ENCODE measurements at regions not wholly inside any gene's neighbourhood (a gene's known extent, or its start where the extent isn't known, plus 50 kb on each side); places are given as distances from the start of the nearest gene placed in this dataset.

DNA sequence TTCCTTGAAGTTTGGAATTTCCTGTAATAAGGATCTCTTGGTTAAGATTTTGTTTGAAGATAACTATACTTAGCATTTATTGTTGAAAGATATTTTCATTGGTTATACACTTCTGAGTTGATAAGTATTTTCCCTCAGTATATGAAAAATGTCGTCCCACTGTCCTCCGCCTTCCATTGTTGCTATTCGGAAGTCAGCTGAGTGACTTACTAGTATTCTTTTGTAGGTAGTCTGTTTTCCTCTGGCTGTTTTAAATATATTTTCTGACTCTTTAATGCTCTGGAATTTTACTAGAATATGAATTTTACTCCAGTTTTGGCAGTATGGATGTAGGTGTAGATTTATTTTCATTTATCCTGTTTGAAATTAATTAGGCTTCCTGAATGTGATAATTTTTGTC, 498.7 kb upstream of the NFIA start:
- H3K27ac ChIP-seq = no peak overlapping the region
- H3K36me3 ChIP-seq = no peaks in the 10 kb centered on the region
- no peaks in the 10 kb centered on the region for H3K27me3 ChIP-seq
- H3K4me3 ChIP-seq = no peak overlapping the region
- no peak for DNase-seq
- no peaks in the 10 kb centered on the region for H3K4me1 ChIP-seq
- TF ChIP-seq POLR2A (IDR thresholded peaks at IDR 0.05) (no peak), CTCF (IDR thresholded peaks at IDR 0.05) (no peak)
- intact Hi-C loops (cut with DNase I; ENCODE audit: low total_unique reads) = no loop called here
- H3K9me3 ChIP-seq = no peaks in the 10 kb centered on the region

- no peak overlapping the region for H3K27ac ChIP-seq
- no peaks in the 10 kb centered on the region for H3K27me3 ChIP-seq
- intact Hi-C loops (cut with DNase I; ENCODE audit: low total_unique reads) = no loop called here
- H3K4me1 ChIP-seq = no peaks in the 10 kb centered on the region
- no peaks in the 10 kb centered on the region for H3K36me3 ChIP-seq
- TF ChIP-seq CTCF (IDR thresholded peaks at IDR 0.05) (no peak), POLR2A (IDR thresholded peaks at IDR 0.05) (no peak)
- H3K4me3 ChIP-seq = no peak overlapping the region
- H3K9me3 ChIP-seq = no peaks in the 10 kb centered on the region
- DNase-seq = no peak
Measured at GRCh38 chr1:60581455-60582220, 500.7 kb upstream of the NFIA start.

- no peak for TF ChIP-seq CTCF (IDR thresholded peaks at IDR 0.05)
- no peak for TF ChIP-seq POLR2A (IDR thresholded peaks at IDR 0.05)
- Histone ChIP-seq H3K27ac (no peak overlapping the region), H3K4me1 (no peaks in the 10 kb centered on the region), H3K4me3 (no peak overlapping the region), H3K36me3 (no peaks in the 10 kb centered on the region), H3K27me3 (no peaks in the 10 kb centered on the region), H3K9me3 (no peaks in the 10 kb centered on the region)
- intact Hi-C loops (cut with DNase I; ENCODE audit: low total_unique reads) = no loop called here
- DNase-seq = no peak
Measured at GRCh38 chr1:60577029-60577428, 503.5 kb upstream of the C1orf87 start.

DNA sequence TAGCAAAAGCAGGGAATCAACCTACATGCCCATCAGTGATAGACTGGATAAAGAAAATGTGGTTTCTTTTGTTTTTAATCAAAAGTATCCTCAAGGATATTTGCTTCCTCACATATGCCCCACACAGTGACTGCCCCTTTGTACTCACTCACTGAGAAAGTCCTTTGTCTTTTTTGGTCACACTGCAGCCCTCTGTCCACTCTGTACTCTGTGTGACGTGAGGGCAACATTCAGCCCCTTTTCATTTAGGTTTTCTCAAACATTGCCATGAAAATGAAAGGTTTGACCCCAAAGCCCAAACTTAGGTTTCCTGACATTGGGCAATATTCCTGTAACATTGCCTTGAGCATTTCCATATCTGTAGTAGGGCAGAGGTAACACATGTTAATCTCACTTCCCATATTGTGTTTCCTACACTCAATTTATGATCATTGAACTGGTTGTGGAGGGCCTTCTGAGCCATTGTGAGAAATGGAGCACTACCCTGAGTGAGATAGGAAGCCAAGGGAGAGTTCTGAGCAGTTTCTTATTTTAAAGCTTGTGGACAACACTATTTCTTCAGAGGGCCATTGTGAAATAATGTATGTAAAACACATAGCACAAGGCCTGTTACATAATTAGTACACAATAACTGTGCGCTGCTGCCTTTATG, 501.9 kb upstream of the C1orf87 start:
- intact Hi-C loops (cut with DNase I; ENCODE audit: low total_unique reads) = no loop called here
- no peaks in the 10 kb centered on the region for H3K27me3 ChIP-seq
- H3K27ac ChIP-seq = no peak overlapping the region
- TF ChIP-seq CTCF (IDR thresholded peaks at IDR 0.05) = no peak
- TF ChIP-seq POLR2A (IDR thresholded peaks at IDR 0.05) = no peak
- H3K4me3 ChIP-seq = no peak overlapping the region
- H3K36me3 ChIP-seq = no peaks in the 10 kb centered on the region
- no peaks in the 10 kb centered on the region for H3K4me1 ChIP-seq
- no peaks in the 10 kb centered on the region for H3K9me3 ChIP-seq
- DNase-seq = no peak

DNA sequence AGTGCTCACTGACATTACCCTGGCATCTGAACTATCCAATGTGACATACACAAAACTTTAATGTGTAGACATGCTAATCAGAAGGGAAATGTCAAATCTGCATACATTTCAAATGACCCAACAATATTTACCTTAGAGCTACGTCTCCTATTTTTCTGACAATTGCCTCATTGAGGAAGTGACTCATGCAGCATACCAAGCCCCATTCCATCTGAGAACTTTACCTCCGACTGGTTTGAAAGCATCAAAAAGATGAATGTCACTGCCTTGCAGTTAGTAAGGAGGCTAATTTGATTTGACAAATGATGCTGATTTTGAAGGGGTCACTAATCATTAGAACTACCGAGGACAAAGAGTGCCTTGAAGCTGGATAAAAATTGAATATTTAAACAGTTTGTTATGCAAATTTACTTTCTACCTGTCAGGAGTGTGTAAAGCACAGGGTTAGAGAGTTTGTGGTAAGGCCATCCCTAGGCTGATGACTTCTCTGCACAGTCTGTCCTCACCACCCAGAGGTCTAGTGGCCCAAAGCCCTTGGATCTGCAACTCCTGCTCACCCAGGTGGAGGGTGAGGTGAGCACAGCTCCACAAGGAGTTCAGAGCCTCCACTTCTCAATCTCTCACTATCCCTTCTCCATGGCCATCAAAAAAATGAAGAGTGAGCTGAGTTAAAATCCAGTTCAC, 500.3 kb upstream of the C1orf87 start:
- no peak overlapping the region for H3K27ac ChIP-seq
- H3K4me3 ChIP-seq = no peak overlapping the region
- no peaks in the 10 kb centered on the region for H3K9me3 ChIP-seq
- no peaks in the 10 kb centered on the region for H3K36me3 ChIP-seq
- TF ChIP-seq CTCF (IDR thresholded peaks at IDR 0.05) (no peak), POLR2A (IDR thresholded peaks at IDR 0.05) (no peak)
- no peaks in the 10 kb centered on the region for H3K4me1 ChIP-seq
- peaks cover 0 to 1% of the 10 kb centered on the region in 2 donors for H3K27me3 ChIP-seq
- intact Hi-C loops (cut with DNase I; ENCODE audit: low total_unique reads) = no loop called here
- no peak for DNase-seq
